Smooth muscle cell (in vitro differentiated cells): ENCODE measurements at regions not wholly inside any gene's neighbourhood (a gene's known extent, or its start where the extent isn't known, plus 50 kb on each side); places are given as distances from the start of the nearest gene placed in this dataset.

Experiments used
- DNase-seq: peaks from one replicate; lab custom pipeline; 2025; ENCODE audit not compliant: unreplicated experiment; lab: John Stamatoyannopoulos, UW
- H2AFZ ChIP-seq: fragments of 200-600 bp; sonication (generic); 2 replicates; pipeline ENCODE4 v1.6.0; 2016; ENCODE audit warnings: antibody characterized with exemption, low read depth, mild to moderate bottlenecking
- H3F3A ChIP-seq: fragments of 200-600 bp; sonication (generic); 2 replicates; pipeline ENCODE4 v1.6.0; 2017; ENCODE audit warnings: antibody characterized with exemption, low read depth
- H3K27ac ChIP-seq: fragments of 200-600 bp; sonication (generic); 2 replicates; pipeline ENCODE4 v1.5.1; 2016; ENCODE audit warnings: low read depth, mild to moderate bottlenecking
- H3K27me3 ChIP-seq: fragments of 200-600 bp; sonication (generic); 2 replicates; pipeline ENCODE4 v1.6.1; 2016; ENCODE audit warnings: low read depth, mild to moderate bottlenecking
- H3K36me3 ChIP-seq: fragments of 200-600 bp; sonication (generic); 2 replicates; pipeline ENCODE4 v1.5.1; 2016; ENCODE audit warnings: low read depth
- H3K4me1 ChIP-seq: fragments of 200-600 bp; sonication (generic); 2 replicates; pipeline ENCODE4 v1.5.1; 2016; ENCODE audit warnings: low read depth
- H3K4me2 ChIP-seq: fragments of 200-600 bp; sonication (generic); 2 replicates; pipeline ENCODE4 v1.6.0; 2016; ENCODE audit warnings: mild to moderate bottlenecking
- H3K4me3 ChIP-seq: fragments of 200-600 bp; sonication (generic); 2 replicates; pipeline ENCODE4 v1.5.1; 2016; ENCODE audit warnings: mild to moderate bottlenecking
- H3K79me2 ChIP-seq: fragments of 200-600 bp; sonication (generic); 2 replicates; pipeline ENCODE4 v1.6.0; 2016; ENCODE audit warnings: low read depth, mild to moderate bottlenecking
- H3K9ac ChIP-seq: fragments of 200-600 bp; sonication (generic); 2 replicates; pipeline ENCODE4 v1.6.0; 2016; ENCODE audit warnings: low read depth
- H3K9me3 ChIP-seq: fragments of 200-600 bp; sonication (generic); replicated peaks from 2 replicates; pipeline ENCODE4 v1.5.1; 2016; ENCODE audit warnings: low read depth
- H4K20me1 ChIP-seq: fragments of 200-600 bp; sonication (generic); 2 replicates; pipeline ENCODE4 v1.6.0; 2016; ENCODE audit warnings: low read depth
- WGBS: methylation state at CpG from one replicate; pipeline ENCODE4 v1.1.7; 2016; ENCODE audit warnings: low lambda C conversion rate; 5-methylcytosine and 5-hydroxymethylcytosine counted together
- TF ChIP-seq, protein P1 (sequence below): fragments of 200-600 bp; sonication (generic); IDR thresholded peaks from 2 replicates; pipeline ENCODE4 v1.5.1; 2017; ENCODE audit warnings: borderline replicate concordance, mild to moderate bottlenecking, antibody characterized with exemption; ENCODE audit not compliant: insufficient read depth, poor library complexity, severe bottlenecking

DNA sequence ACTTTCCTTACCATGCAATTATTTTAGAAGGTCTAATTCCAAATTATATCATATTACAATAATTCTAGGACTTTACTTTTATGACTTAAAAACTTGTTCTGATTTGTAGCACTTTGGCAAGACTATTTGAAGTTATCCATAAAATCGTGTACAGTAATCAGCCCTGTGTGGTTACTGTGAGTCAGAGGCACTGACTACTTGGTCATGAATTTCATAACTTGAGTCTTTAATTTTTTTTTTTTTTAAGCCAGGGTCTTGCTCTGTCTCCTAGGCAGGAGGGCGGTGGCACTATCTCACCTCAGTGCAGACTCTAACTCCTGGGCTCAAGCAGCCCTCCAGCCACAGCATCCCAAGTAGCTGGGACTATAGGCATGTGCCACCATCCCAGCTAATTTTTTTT is 1319.2 kb upstream of the SLC10A2 start:
- Histone ChIP-seq H2AFZ (no peak overlapping the region), H3K4me1 (no peaks in the 10 kb centered on the region), H3K27ac (no peak overlapping the region), H3K27me3 (no peaks in the 10 kb centered on the region), H4K20me1 (no peaks in the 10 kb centered on the region), H3K4me2 (no peak overlapping the region), H3K9me3 (no peaks in the 10 kb centered on the region), H3K4me3 (no peak overlapping the region), H3K9ac (no peak overlapping the region), H3K36me3 (no peaks in the 10 kb centered on the region), H3F3A (no peaks in the 10 kb centered on the region), H3K79me2 (no peaks in the 10 kb centered on the region)
- TF ChIP-seq, protein P1, sequence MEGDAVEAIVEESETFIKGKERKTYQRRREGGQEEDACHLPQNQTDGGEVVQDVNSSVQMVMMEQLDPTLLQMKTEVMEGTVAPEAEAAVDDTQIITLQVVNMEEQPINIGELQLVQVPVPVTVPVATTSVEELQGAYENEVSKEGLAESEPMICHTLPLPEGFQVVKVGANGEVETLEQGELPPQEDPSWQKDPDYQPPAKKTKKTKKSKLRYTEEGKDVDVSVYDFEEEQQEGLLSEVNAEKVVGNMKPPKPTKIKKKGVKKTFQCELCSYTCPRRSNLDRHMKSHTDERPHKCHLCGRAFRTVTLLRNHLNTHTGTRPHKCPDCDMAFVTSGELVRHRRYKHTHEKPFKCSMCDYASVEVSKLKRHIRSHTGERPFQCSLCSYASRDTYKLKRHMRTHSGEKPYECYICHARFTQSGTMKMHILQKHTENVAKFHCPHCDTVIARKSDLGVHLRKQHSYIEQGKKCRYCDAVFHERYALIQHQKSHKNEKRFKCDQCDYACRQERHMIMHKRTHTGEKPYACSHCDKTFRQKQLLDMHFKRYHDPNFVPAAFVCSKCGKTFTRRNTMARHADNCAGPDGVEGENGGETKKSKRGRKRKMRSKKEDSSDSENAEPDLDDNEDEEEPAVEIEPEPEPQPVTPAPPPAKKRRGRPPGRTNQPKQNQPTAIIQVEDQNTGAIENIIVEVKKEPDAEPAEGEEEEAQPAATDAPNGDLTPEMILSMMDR: no peak
- no peak for DNase-seq
- 42% methylated on average over 2 of the region's 2 CpGs for WGBS

DNA sequence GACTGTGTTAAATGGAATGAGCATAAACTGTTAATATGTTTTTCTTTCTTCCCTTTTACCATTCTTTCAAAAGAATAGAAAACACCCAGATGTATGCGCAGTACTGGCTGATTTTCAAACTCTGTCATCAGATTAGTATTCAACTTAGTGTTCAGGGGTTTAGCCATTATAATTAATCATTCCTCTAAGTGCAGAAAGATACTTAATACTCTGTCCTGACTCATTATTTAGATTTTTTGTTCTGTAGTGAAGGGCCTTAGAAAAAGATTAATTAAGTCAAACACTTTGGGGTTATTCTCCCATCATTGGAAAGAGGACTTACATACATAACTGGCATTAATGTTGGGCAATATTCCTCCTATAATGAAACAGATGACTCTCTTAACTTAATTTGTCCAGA is 1316.7 kb upstream of the SLC10A2 start:
- Histone ChIP-seq H3K27me3 (no peaks in the 10 kb centered on the region), H3K4me1 (no peaks in the 10 kb centered on the region), H3K9ac (no peak overlapping the region), H4K20me1 (no peaks in the 10 kb centered on the region), H3K4me2 (no peak overlapping the region), H3K4me3 (no peak overlapping the region), H3K36me3 (no peaks in the 10 kb centered on the region), H3K79me2 (no peaks in the 10 kb centered on the region), H3F3A (no peaks in the 10 kb centered on the region), H3K27ac (no peak overlapping the region), H2AFZ (no peak overlapping the region), H3K9me3 (no peaks in the 10 kb centered on the region)
- TF ChIP-seq, protein P1: no peak
- 97% methylated on average over 1 of the region's 1 CpG for WGBS
- DNase-seq: no peak

DNA sequence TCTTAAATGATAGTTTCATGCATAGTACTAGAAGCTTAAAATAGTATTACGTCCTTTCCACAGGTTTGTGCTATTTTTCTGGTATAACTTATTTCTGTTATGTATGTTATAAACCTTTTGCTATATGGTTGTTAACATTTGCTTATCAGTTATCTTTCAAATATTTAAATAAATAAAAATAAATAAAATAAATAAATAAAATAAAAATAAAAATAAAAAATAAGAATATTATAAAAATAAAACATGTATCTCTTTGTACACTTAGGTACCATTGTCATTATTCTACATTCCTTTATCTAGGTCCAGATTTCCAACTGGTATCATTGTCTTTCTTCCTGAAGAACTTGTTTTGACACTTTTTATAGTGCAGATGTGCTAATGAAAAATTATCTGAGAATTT is 1310.4 kb upstream of the SLC10A2 start:
- TF ChIP-seq, protein P1: no peak
- Histone ChIP-seq H4K20me1 (no peaks in the 10 kb centered on the region), H3K4me3 (no peak overlapping the region), H3K27ac (no peak overlapping the region), H3F3A (no peaks in the 10 kb centered on the region), H3K36me3 (no peaks in the 10 kb centered on the region), H3K9me3 (no peaks in the 10 kb centered on the region), H3K27me3 (no peaks in the 10 kb centered on the region), H2AFZ (no peak overlapping the region), H3K9ac (no peak overlapping the region), H3K4me2 (no peak overlapping the region), H3K79me2 (no peaks in the 10 kb centered on the region), H3K4me1 (no peaks in the 10 kb centered on the region)
- WGBS: 98% methylated on average over 1 of the region's 1 CpG
- DNase-seq: no peak

DNA sequence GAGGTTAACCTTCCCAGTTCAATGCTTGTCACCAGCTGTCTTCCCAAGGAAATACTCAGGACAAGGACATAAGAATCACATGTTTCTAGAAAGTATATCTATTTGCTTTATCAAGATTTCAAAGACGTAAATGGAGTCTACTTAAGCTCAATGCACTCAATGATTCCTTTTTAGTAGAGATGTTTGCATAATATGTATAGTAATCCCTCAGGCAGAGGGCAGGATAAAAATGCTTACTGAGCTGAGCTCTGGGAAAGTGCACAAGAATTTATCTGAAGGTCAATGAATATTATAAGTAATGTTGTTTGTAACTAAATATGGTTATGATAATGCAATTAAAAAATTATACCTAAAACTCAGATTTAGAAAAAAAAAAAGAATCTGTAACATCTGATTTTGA is 1309.4 kb upstream of the SLC10A2 start:
- H2AFZ ChIP-seq: no peak overlapping the region
- no peak overlapping the region for H3K4me3 ChIP-seq
- no peaks in the 10 kb centered on the region for H3K9me3 ChIP-seq
- H3K4me2 ChIP-seq: no peak overlapping the region
- H3F3A ChIP-seq: no peaks in the 10 kb centered on the region
- no peaks in the 10 kb centered on the region for H3K27me3 ChIP-seq
- H3K27ac ChIP-seq: no peak overlapping the region
- DNase-seq: no peak
- WGBS: 77% methylated on average over 1 of the region's 1 CpG
- H3K79me2 ChIP-seq: no peaks in the 10 kb centered on the region
- H3K4me1 ChIP-seq: no peaks in the 10 kb centered on the region
- H3K9ac ChIP-seq: no peak overlapping the region
- TF ChIP-seq, protein P1: no peak
- H4K20me1 ChIP-seq: no peaks in the 10 kb centered on the region
- H3K36me3 ChIP-seq: no peaks in the 10 kb centered on the region
